ENCODE measurements at regions not wholly inside any gene's neighbourhood (a gene's known extent, or its start where the extent isn't known, plus 50 kb on each side); places are given as distances from the start of the nearest gene placed in this dataset.

- no peak for DNase-seq (ENCODE audit: extremely low read depth, low read depth)
- no peak for TF ChIP-seq CTCF (IDR thresholded peaks at IDR 0.05; ENCODE audit: low read depth, low read length)
These were observed 164.2 kb upstream of the PITRM1 start for GRCh38 chr10:3336673-3337293.

- DNase-seq (ENCODE audit: extremely low read depth, low read depth): no peak
- no peak for TF ChIP-seq CTCF (IDR thresholded peaks at IDR 0.05; ENCODE audit: low read depth, low read length)
These were observed 160.8 kb upstream of the PITRM1 start for GRCh38 chr10:3333426-3333825.

GRCh38 chr10:3331690-3332230 is 159.2 kb upstream of the PITRM1 start:
- DNase-seq (ENCODE audit: extremely low read depth, low read depth): no peak
- no peak for TF ChIP-seq CTCF (IDR thresholded peaks at IDR 0.05; ENCODE audit: low read depth, low read length)

GRCh38 chr10:3331187-3331586 is 158.6 kb upstream of the PITRM1 start:
- no peak for TF ChIP-seq CTCF (IDR thresholded peaks at IDR 0.05; ENCODE audit: low read depth, low read length)
- no peak for DNase-seq (ENCODE audit: extremely low read depth, low read depth)

GRCh38 chr10:3330663-3331062 is 158.1 kb upstream of the PITRM1 start:
- no peak for DNase-seq (ENCODE audit: extremely low read depth, low read depth)
- TF ChIP-seq CTCF (IDR thresholded peaks at IDR 0.05; ENCODE audit: low read depth, low read length): no peak

GRCh38 chr10:3325954-3326750 is 153.6 kb upstream of the PITRM1 start:
- DNase-seq (ENCODE audit: extremely low read depth, low read depth): no peak

More at GRCh38 chr10:3325954-3326750, 153.6 kb upstream of the PITRM1 start:
- no peak for TF ChIP-seq CTCF (IDR thresholded peaks at IDR 0.05; ENCODE audit: low read depth, low read length)
